ENCODE measurements at regions not wholly inside any gene's neighbourhood (a gene's known extent, or its start where the extent isn't known, plus 50 kb on each side); places are given as distances from the start of the nearest gene placed in this dataset.

DNA sequence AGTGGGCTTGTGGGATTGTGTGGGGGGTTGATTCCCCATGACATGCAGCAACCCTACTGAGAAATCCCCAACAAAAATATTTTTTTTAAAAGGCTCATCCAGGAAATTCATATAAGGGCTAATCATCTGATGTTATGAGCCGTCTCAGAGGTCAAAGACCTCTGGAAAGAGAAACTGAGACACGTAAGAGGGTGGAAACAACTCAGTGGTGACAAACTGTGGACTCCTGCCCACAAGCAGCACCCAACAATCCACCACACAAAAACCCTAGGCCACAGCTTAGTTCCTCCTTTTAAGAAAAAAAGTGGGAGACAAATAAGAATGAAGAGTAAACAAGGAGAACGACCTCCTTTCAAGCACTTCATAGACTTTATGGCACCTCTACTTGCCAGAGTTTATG, 1096.1 kb upstream of the NRXN1 start:
- DNase-seq (ENCODE audit: low spot score) = no peak

DNA sequence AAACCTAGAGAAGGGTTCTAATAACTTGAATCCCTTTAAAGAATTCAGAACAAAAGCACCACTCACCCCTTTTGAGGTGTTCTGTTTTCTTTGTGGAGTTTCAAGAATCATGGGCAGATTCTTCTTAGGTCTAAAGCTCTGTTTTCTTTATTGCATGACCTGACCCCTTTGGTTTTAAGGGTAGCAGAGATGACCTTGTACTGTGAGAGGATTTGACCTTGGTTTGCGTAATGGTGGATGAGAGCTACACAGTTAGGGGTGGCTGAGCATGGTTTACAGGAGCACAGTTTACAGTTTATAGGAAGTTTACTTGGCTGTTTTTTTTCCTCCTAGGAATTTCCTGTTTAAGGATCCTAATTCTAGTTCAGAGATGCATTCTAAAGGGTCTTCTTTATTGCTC, 1095.6 kb upstream of the NRXN1 start:
- DNase-seq (ENCODE audit: low spot score) = no peak

DNA sequence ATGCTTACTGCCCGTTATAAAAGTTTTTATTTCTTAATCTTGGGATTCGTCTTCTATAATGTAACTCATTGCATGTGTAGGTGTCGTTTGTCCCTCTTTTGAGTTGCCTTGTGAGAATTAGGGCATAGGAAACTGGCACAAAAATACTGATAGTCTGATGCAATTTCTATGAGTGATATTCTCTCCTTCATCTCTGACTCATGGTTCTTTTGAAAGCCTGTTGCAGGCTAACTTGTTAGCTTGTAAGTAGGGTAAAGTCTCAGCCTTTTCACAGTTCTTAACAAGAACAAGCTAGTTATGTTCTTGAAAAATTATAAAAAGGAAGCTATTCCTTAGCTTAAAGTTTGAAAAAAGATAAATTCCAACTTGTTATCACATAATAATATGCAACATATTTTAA, 1085.4 kb upstream of the NRXN1 start:
- no peak for DNase-seq (ENCODE audit: low spot score)

DNA sequence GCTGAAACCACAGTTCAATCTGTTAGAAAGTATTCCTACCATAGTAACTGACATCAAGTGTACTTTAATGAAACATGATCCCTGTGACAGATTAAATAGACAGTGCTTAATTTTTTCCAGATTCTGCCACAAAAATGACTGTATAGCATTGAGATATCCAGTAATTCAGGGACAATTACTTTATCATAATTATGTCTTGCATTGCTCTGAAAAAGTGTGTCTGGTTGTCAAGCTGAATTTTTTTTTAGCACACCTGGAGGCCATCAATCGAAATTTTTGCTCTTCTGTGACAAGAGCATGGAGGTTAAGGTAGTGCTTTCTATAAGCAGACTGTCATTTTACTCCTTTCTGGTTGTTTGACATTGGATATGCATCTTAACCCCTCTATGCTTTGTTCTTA, 1083.8 kb upstream of the NRXN1 start:
- DNase-seq (ENCODE audit: low spot score) = no peak

DNA sequence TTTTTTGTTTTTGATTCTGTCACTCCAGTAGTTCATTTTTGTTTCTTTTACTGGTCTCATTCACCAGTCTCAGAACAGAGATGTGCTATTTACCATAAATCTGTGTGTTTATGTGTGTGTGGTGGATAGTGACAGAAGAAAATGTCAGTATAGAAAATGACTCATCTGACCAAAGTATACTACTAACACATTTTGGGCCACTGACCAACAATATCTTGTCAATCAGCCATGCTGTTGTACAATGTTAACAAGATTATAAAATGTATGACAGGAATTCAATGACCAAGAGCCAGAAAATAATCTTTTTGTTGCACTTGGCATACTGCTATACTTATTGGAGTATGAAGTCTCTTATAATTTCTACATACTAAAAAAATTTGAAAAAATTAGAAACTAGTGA, 1081.4 kb upstream of the NRXN1 start:
- no peak for DNase-seq (ENCODE audit: low spot score)

DNA sequence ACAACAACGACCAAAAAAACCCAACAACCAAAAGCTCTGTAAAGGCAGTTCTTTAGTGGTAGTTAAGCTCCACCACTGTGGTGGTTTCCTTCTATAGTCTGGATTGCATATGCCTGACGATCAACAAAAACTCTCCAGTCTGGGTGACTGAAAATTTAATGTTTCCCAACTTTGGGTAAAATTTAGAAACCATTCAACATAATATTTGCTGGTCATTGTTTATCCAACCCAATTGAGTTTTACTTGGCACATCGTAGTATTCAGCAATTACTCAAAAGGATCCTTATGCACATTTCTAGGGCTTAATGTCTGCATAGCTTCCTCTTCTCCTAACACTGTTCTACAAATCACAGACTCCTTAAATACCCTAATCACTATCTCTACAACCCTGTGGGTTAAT, 1080.2 kb upstream of the NRXN1 start:
- DNase-seq (ENCODE audit: low spot score) = no peak

DNA sequence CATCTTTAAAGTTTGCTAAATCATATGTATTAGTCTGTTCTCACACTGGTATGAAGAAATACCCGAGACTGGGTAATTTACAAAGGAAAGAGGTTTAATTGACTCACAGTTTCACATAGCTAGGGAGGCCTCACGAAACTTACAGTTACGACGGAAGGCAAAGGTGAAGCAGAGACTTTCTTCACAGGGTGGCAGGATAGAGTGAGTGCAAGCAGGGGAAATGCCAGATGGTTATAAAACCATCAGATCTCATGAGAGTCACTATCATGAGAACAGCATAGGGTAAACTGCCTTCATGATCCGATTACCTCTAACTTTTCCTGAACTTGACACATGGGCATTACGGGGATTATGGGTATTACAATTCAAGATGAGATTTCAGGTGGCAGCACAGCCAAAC, 1075.2 kb upstream of the NRXN1 start:
- no peak for DNase-seq (ENCODE audit: low spot score)

DNA sequence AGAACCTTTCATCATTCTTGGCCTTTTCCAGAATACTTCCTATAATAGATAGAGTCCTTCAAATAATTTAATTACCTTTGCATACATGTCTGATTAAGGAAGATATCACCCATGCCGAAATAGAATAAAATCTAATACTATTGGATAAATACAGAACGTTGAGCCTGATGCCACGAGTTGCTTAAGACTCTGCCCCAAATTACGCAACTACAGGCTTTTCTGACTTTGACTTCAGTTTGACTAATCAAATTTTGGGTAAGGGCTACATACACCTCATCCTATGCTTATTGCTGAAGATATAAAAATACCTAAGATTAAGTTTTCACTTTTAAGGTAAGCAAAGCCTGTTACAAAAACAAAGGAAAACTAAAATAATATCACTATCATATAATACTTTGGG, 1065.1 kb upstream of the NRXN1 start:
- DNase-seq (ENCODE audit: low spot score) = no peak

DNA sequence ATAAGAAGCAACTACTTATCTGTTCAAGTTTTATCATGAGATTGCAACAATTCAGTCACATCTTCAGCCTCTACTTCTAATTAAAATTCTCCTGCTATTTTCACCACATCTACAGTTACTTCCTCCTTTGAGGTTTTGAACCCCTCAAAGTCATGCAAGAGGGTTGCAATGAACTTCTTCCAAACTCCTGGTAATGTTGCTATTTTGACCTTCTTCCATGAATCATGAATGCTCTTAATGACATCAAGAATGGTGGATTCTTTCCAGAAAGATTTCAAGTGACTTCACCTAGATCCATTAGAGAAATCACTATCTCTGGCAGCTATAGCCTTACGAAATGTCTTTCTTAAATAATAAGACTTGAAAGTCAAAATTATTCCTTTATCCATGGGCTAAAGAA, 1052.8 kb upstream of the NRXN1 start:
- no peak for DNase-seq (ENCODE audit: low spot score)

DNA sequence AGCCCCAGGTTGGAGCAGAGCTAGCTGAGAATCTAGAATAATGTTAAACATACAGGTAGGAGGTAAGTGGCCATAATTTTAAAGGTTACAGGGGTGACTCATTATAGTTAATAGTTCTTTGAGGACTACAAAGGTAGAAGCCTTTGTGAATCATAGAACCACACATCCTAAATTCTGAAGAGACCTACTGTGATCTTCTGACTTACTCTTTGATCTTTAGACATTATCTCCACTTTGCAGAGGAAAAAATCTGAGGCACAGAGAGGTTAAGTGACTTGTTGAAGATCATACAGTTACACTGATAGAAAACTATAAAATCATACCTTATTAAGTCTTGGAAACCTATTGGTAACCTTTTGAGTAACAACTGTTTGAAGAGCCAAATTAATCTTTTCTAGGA, 1051.3 kb upstream of the NRXN1 start:
- no peak for DNase-seq (ENCODE audit: low spot score)

DNA sequence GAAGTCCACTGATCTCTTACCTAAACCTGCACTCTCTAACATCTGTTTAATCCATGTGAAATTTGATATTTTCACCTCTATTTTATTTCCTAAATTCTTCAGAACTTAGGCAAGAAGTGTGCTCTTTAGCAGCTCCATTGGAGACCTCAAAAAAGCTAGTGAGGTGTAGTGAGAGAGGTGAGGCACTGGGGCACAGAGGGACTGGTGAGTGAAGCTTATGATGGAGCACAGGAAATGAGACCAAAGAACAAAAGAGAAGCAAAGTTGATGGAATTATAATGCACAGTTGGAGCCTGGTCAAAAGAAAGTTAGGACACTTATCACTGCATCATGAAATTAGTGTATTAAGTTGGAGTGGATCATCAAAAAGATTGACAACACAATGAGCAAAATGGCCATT, 1050.7 kb upstream of the NRXN1 start:
- DNase-seq (ENCODE audit: low spot score) = no peak

DNA sequence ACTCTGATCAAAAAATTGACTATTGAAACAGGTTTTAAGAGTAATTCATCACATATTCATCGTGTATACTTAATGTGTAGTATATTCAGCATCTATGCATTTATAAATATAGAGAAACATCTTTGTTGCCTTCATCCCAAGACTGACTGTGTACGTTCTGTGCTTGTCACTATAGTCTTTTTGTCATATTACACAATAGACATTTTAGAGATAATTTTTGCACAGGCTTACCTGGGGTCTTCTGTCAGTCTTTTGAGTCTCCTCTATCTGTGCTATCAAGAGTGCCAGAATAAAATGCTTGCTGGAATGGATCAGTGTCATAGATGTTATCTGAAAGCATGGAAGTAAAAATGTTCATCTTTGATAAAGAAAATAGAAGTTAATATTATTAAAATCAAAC, 1047.7 kb upstream of the NRXN1 start:
- DNase-seq (ENCODE audit: low spot score) = no peak

DNA sequence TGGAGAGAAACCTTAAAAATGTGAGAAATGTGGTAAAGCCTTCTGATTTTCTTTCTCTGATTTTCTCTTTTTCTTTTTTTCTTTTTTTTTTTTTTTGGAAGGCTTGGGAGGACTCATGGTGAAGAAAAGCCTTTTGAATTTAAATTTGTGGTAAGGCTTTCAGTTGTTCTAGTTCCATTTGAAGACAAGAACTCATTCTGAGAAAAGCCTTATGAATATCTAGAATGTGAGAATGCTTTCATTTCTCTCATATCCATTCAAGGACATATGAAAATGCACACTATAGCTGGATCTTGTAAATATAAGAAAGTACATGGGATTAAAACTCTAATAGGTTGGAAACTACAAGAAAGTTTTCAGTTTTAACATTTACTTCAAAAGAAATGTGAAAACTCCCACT, 1045.2 kb upstream of the NRXN1 start:
- DNase-seq (ENCODE audit: low spot score) = no peak

DNA sequence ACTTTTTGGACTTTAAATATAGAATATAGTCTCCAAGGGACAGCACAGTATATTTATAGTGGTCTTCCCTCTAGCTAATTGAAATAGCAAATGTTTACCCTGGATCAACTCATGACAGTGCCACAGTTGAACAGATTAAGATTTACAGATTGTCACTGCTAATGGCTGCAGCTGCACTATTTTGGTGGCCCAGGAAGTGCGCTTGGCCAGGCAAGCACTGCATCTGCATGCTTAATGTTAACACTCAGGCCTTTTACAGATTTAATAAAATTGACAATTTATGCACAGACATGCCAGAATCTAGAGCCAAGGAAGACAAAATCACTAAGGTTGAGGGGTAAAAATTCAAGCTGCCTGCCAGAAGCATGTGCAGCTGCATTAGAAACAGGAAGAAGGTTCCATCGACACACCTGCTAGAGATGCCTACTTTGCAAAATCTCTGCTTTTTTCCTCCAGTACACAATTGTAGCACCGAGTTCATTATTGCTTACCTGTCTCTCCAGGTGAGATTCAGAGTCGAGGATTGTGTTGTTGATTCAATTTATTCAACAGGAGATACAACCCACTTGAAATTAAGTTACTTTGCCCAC, 1042.3 kb upstream of the NRXN1 start:
- no peak for DNase-seq (ENCODE audit: low spot score)

DNA sequence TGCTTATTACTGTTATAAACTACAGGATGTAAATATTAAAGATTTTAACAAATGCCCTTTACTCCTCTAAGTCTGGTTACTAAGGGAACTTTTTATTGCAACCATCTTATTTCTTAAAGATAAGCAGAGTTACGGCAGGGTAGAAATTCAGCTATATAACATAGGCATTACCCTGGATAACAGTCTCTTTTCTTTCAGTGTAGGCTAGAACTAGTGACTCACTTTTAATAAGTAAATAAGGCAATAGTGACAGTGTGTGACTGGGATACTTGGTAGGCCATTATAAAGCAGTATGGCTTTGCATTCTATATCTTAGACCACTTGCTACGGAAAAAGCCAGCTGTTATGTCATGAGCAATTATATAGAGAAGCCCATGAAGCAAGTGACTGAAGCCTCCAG, 1041.0 kb upstream of the NRXN1 start:
- no peak for DNase-seq (ENCODE audit: low spot score)

DNA sequence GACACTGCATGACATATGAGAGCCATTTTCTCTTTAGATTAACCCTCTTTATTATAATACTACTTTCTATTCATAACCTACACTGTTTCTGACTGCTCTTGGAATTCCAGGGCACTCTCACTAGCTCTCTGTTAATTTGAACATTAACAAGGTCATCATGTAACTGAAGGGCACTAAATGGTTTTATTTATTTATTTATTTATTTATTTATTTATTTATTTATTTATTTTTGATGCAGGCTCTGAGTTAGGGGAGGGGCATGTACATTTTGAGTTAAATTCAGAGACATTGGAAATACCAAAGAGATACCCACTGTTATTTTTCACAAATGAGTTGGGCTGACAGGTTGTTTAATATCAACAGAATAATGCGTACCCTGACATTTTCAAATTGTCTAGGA, 1038.7 kb upstream of the NRXN1 start:
- no peak for DNase-seq (ENCODE audit: low spot score)

DNA sequence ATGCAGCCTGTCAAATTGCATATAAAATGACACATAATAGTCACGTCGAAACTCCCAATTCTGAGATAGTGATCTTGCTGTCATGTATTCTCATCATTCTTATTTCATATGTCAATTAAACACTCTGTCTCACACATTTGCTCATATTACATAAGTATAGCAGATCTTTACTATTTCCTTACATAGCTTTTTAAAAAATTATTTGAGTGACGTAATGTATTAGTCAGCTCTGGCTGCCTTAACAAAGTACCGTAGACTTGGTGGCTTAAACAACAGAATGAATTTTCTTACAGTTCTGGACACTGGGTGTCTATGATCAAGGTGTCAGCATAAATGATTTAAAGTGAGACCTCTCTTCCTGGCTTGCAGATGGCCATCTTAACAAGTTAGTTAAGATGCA, 1032.3 kb upstream of the NRXN1 start:
- DNase-seq (ENCODE audit: low spot score) = no peak

DNA sequence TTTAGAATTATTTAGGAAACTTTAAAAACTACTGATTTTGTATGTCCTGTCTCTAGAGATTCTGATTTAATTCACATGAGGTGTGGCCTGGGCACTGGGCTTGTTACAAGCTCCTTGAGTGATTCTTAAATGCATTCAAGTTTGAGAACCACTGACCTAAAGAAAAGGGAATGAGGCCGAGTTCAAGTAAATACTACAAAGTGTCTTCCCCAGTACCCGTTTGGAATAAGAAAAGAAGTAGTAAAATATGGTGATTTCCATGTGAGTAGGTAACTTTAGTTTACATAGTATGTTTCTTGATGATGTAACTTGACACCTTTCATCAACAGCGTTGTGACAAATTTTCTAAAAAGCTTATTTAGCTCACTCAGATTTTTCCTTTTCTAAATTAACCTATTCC, 1022.9 kb upstream of the NRXN1 start:
- no peak for DNase-seq (ENCODE audit: low spot score)

DNA sequence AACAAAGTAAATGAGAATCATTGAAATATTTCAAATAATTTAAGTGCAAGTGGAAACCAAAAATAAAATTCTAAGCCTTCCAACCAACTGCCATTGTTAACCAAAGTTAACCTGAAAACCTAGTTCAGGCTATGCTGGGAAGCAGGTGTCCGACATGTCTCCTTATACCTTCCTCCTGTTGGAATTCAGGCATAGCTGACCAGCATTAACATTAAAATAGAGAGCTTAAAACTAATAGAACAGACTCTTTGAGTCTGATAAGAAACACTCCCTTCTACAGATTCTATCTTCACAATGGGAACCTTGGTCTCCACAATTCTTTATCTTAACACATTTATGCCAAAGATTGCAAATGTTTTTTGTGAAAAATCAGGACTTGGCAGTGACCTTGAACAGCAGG, 1004.9 kb upstream of the NRXN1 start:
- DNase-seq (ENCODE audit: low spot score) = no peak

DNA sequence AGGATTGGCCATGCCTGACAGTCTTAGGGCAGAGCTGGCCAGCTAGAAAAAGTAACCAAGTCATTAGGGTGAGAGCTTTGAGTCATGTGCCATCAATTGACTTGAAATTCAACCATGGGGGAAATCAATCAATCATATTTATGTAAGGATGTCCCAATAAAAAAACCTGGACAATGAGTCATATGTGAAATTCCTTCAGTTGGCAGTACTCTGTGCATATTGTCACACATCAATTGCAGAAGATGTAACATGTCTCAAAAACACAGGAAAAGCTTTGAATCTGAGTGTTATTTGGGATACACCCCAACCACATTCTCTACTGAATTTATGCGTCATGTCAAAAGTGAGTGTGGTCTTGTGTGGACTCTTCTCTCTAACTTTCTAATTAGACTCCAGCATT, 1004.1 kb upstream of the NRXN1 start:
- no peak for DNase-seq (ENCODE audit: low spot score)

DNA sequence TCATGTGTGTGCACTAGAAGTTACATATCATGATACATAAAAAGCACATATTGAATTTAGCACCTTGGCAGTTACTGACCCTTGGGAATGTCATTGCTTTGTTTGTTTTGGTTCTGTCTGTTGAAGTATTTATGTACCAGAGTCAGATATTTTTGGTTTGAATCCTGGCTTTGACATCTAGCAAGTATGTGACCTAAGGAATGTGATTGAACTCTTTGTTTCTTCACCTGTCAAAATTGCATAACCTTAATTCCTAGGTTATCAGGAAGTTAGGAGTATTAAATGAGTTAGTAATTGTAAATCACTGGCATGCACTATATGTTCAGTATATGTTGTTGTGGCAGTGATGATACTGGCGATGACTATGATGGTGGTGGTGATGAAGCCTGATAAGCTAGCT, 1003.5 kb upstream of the NRXN1 start:
- no peak for DNase-seq (ENCODE audit: low spot score)

DNA sequence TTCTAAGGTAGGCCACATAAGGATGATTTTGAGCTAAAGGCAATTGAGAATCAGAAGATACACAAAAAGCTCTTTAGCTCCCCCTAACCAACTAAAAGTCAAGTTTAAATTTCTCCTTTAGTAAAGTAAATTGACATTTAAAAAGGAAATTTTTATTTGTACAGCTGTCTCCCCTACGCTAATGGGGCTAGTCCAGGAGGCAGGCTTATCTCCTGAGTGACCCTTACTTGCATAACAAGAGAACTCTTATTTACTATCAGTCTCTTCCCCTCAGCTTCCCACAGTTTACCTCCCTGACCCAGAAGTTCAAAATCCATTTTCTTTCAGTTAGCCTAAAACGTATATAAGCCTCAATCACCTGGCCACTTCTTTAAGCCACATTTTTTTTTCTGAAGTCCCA, 1002.8 kb upstream of the NRXN1 start:
- DNase-seq (ENCODE audit: low spot score) = no peak

DNA sequence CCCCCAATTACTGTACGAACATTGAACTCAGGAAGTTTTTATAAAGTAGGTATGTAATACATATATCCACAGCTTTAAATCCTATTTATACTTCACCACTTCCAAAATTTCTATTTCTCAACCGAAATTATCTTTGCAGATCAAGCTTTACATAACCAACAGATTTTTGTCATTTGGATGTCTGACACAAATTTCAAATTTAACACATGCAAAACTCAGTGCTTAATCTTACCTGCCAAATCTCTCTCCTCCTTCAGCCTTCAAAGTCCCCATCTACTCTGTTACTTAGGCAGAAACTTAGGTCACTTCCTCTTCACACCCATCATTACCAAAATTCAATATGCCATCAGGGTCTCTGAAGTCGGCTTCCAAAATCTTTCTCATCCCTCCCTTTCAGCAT, 990.1 kb upstream of the NRXN1 start:
- no peak for DNase-seq (ENCODE audit: low spot score)

DNA sequence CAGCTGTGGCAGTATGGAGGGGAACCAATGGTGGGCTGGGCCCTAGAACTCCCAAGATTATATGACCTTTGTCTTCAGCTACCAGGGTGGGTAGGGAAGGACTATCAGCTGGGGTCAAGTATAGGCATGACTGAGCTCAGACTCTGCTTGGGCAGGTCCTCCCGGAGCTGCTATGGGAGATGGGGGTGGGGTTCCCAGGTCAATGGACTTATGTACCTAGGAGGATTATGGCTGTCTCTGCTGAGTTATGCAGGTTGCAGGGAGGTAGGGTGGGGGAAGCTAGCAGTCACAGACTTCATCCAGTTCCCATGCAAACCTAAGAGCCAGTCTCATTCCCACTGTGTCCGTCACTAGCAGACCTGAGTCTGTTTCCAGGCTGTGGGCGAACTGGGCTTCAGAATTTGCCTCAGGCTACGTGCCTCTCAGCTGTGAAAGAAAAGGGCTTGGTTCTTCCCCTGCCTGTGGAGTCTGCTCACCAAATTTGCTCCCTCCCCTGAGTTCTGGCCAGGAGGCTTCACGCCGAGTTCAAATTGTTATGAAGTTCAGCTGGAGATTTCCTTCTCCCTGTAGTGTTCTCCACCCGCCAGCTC, 985.8 kb upstream of the NRXN1 start:
- no peak for DNase-seq (ENCODE audit: low spot score)
